NT2/D1 (cell line): ENCODE measurements at regions not wholly inside any gene's neighbourhood (a gene's known extent, or its start where the extent isn't known, plus 50 kb on each side); places are given as distances from the start of the nearest gene placed in this dataset.

Source experiments
- SUZ12 ChIP-seq: IDR thresholded peaks from 2 replicates; pipeline ENCODE4 v1.6.1; 2011; ENCODE audit not compliant: insufficient read length, insufficient read depth; ENCODE audit errors: extremely low read depth
- YY1 ChIP-seq: IDR thresholded peaks from 2 replicates; pipeline ENCODE4 v1.6.1; 2011; ENCODE audit not compliant: insufficient read length, insufficient read depth

DNA sequence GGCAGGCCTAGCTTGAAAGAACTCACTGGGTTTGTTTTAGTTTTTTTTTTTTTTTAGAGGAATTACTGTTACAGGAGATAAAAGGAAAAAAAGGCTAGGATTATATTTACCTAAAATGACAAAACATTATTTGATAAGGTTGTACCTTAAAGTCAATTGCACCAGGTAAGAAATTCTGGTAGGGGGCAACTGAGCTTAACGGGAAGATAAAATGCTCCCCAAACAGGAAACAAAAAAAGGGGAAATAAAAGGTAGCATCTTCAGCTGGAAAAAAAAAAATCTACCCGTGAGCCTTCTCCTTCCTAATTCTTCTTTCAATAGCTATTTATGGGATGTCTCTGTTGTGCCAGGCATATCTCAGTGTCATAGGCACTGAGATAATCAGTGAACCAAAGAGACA is 164.5 kb downstream of the PIK3R1 start:
- no peak for TF ChIP-seq YY1
- TF ChIP-seq SUZ12 = no peak
